ENCODE measurements at regions not wholly inside any gene's neighbourhood (a gene's known extent, or its start where the extent isn't known, plus 50 kb on each side); places are given as distances from the start of the nearest gene placed in this dataset.

DNA sequence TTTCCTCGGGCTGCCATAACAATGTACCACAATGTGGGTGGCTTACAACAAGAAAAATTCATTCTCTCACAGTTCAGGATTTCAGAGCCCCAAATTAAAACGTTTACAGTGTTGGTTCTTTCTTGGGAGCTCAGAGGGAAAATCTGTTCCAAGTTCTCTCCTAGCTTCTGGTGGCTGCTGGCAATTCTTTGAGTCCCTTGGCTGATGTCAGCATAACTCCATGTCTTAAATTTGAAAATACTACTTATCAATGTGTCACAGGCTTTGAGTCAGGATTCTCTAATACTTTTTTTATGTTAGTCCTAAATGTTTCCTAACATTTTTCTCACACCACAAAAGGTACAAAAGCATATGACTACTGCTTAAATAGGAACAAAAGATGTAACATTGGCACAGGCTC, 198.4 kb upstream of the ATXN7L3B start:
- H2BK5ac ChIP-seq (ENCODE audit: low read depth, low read length): no peak overlapping the region
- POLR2A ChIA-PET (ENCODE audit: partially characterized antibody): no interaction called here
- DNase-seq (ENCODE audit: low read depth in 1 of 2, low spot score in 2 of 2) (no peak), FAIRE-seq (no peak)
- H4K91ac ChIP-seq (replicated peaks; ENCODE audit: insufficient read length, low read length): no peak overlapping the region
- no peaks in the 10 kb centered on the region for H3K79me2 ChIP-seq (ENCODE audit: control insufficient read depth in 1 of 2, insufficient read depth in 2 of 2, low read length in 2 of 2)
- H3K79me1 ChIP-seq (ENCODE audit: low read depth, low read length): no peaks in the 10 kb centered on the region
- no peak overlapping the region for H3K4ac ChIP-seq (replicated peaks; ENCODE audit: insufficient read length, low read depth, low read length)
- no peak overlapping the region for H4K8ac ChIP-seq (ENCODE audit: extremely low read depth, insufficient read depth, low read length)
- no peak overlapping the region for H3K4me3 ChIP-seq (ENCODE audit: extremely low read depth in 1 of 4, insufficient read depth in 2 of 4, low read depth in 3 of 4, low read length in 4 of 4)
- no peaks in the 10 kb centered on the region for H3K9me3 ChIP-seq (ENCODE audit: insufficient read depth in 2 of 2, low read depth in 1 of 2, low read length in 1 of 2)
- no peak overlapping the region for H3K27ac ChIP-seq (ENCODE audit: low read depth, low read length)
- no peak overlapping the region for H2BK12ac ChIP-seq (ENCODE audit: low read depth, low read length)
- no peaks in the 10 kb centered on the region for H3K23me2 ChIP-seq (ENCODE audit: low read depth, low read length)
- CTCF ChIA-PET (ENCODE audit: partially characterized antibody): interaction anchor here (1.3 kb wide), 1 partner anchor 26 kb away, joined by 5 read pairs; no protein-coding TSS in a partner anchor
- H3K27me3 ChIP-seq (replicated peaks in 1 of 4; ENCODE audit: control insufficient read depth in 3 of 4, extremely low read depth in 1 of 4, insufficient read depth in 3 of 4, low read length in 3 of 4): no peaks in the 10 kb centered on the region
- no peak overlapping the region for H3K56ac ChIP-seq (replicated peaks; ENCODE audit: insufficient read length, low read depth, low read length)
- no peak overlapping the region for H4K5ac ChIP-seq (ENCODE audit: insufficient read length, low read depth, low read length)
- H2BK20ac ChIP-seq (ENCODE audit: low read length): no peak overlapping the region
- TF ChIP-seq SIX5 (IDR thresholded peaks at IDR 0.05; ENCODE audit: low read depth, low read length) (no peak), SIN3A (conservative IDR thresholded peaks at IDR 0.05 in 1 of 2, IDR thresholded peaks at IDR 0.05 in 1 of 2; ENCODE audit: low read depth in 1 of 2, low read length in 2 of 2) (no peak), CEBPB (IDR thresholded peaks at IDR 0.05; ENCODE audit: low read depth, low read length) (no peak), POU5F1 (IDR thresholded peaks at IDR 0.05; ENCODE audit: low read depth, low read length) (no peak), SP1 (IDR thresholded peaks at IDR 0.05; ENCODE audit: low read depth, low read length) (no peak), RNF2 (IDR thresholded peaks at IDR 0.05; ENCODE audit: borderline replicate concordance, low read depth, low read length, missing control alignments, poor library complexity, severe bottlenecking) (no peak), RFX5 (IDR thresholded peaks at IDR 0.05; ENCODE audit: borderline replicate concordance, low read depth, low read length) (no peak), EP300 (IDR thresholded peaks at IDR 0.05; ENCODE audit: borderline replicate concordance in 1 of 2, low read depth in 2 of 2, low read length in 2 of 2) (no peak), SAP30 (IDR thresholded peaks at IDR 0.05; ENCODE audit: insufficient read depth, insufficient replicate concordance, low read length) (no peak), POLR2AphosphoS5 (IDR thresholded peaks at IDR 0.05; ENCODE audit: low read depth, low read length) (no peak), KDM4A (IDR thresholded peaks at IDR 0.05; ENCODE audit: low read depth, low read length, severe bottlenecking) (no peak), CHD1 (IDR thresholded peaks at IDR 0.05; ENCODE audit: low read depth, low read length) (no peak), CBX8 (IDR thresholded peaks at IDR 0.05; ENCODE audit: borderline replicate concordance, low read depth, low read length) (no peak)
- TF ChIP-seq, protein P1, sequence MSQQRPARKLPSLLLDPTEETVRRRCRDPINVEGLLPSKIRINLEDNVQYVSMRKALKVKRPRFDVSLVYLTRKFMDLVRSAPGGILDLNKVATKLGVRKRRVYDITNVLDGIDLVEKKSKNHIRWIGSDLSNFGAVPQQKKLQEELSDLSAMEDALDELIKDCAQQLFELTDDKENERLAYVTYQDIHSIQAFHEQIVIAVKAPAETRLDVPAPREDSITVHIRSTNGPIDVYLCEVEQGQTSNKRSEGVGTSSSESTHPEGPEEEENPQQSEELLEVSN (IDR thresholded peaks at IDR 0.05): no peak
- H3K4me2 ChIP-seq (ENCODE audit: insufficient read depth in 1 of 2, low read depth in 2 of 2, low read length in 2 of 2): no peak overlapping the region
- WGBS, 2 experiments (ENCODE audit: extremely low coverage in 1 of 2, insufficient coverage in 1 of 2, insufficient read length in 1 of 2, insufficient replicate concordance in 2 of 2, low coverage in 1 of 2, low lambda C conversion rate in 2 of 2, missing lambda C conversion rate in 1 of 2): 80% methylated on average over 2 of the region's 2 CpGs; no CpG with 5 or more reads in 1 of the 2 experiments
- H2AK5ac ChIP-seq (ENCODE audit: low read depth, low read length): no peak overlapping the region
- no peak overlapping the region for H2BK15ac ChIP-seq (ENCODE audit: low read length)
- no peak overlapping the region for H3K14ac ChIP-seq (ENCODE audit: insufficient read length)
- no peak overlapping the region for H3K23ac ChIP-seq (ENCODE audit: insufficient read length)
- no peaks in the 10 kb centered on the region for H4K20me1 ChIP-seq (replicated peaks in 1 of 2; ENCODE audit: control insufficient read depth in 1 of 2, insufficient read depth in 2 of 2, low read length in 2 of 2)
- no peak overlapping the region for H2AFZ ChIP-seq (ENCODE audit: low read length)
- H3K36me3 ChIP-seq (ENCODE audit: control insufficient read depth in 2 of 4, insufficient read depth in 4 of 4, low read length in 3 of 4): no peaks in the 10 kb centered on the region
- H2BK120ac ChIP-seq (replicated peaks; ENCODE audit: low read depth, low read length): no peak overlapping the region
- H3K18ac ChIP-seq (ENCODE audit: extremely low read depth, low read length): no peak overlapping the region
- H3K4me1 ChIP-seq (replicated peaks in 1 of 4; ENCODE audit: control insufficient read depth in 3 of 4, insufficient read depth in 4 of 4, low read length in 3 of 4): no peaks in the 10 kb centered on the region; a peak in 2 of 7 replicates
- H3K9ac ChIP-seq (replicated peaks in 1 of 4; ENCODE audit: extremely low read depth in 1 of 4, low read depth in 3 of 4, low read length in 3 of 4): no peak overlapping the region

Measured in H1 (cell line).